ENCODE measurements at regions not wholly inside any gene's neighbourhood (a gene's known extent, or its start where the extent isn't known, plus 50 kb on each side); places are given as distances from the start of the nearest gene placed in this dataset.

GRCh38 chr3:116579840-116580239, 129.7 kb upstream of the TUSC7 start:
- in situ Hi-C loops (cut with HindIII; ENCODE audit: extremely low pct_ligation_motif_present, low pct_unique_long_range_greater_than_20kb) (no loop called here), intact Hi-C loops (cut with micrococcal nuclease; ENCODE audit: unreplicated experiment) (no loop called here)
- ChIA-PET POLR2A (no interaction called here), CTCF (ENCODE audit: low intra/inter-chr PET ratio, low total read pairs) (no interaction called here)
- H2AFZ ChIP-seq (ENCODE audit: low read length) = no peak overlapping the region
- no peak overlapping the region for H3K4me3 ChIP-seq (replicated peaks in 1 of 3; ENCODE audit: insufficient read depth in 1 of 3, low read depth in 2 of 3, low read length in 3 of 3)
- H3K9me3 ChIP-seq (ENCODE audit: low read length) = no peaks in the 10 kb centered on the region; the same call in 1 of the 2 replicates
- no peak overlapping the region for H3K4me2 ChIP-seq (ENCODE audit: low read depth, low read length)
- H4K20me1 ChIP-seq (ENCODE audit: insufficient read depth, low read length) = no peaks in the 10 kb centered on the region
- 0% methylated on average over 6 of the region's 6 CpGs for WGBS (ENCODE audit: low lambda C conversion rate)
- H3K27ac ChIP-seq (ENCODE audit: extremely low read length, insufficient read depth, low read length) = no peak overlapping the region
- no peaks in the 10 kb centered on the region for H3K4me1 ChIP-seq (ENCODE audit: insufficient read depth, low read length)
- no TSS peak for BruUV-seq (replicated peaks)
- no peak overlapping the region for H3K9ac ChIP-seq (ENCODE audit: insufficient read depth, low read depth, low read length)
- peak; percentile 1 for DNase-seq (ENCODE audit: low spot score)
- no peaks in the 10 kb centered on the region for H3K27me3 ChIP-seq (ENCODE audit: control insufficient read depth in 1 of 2, insufficient read depth in 2 of 2, low read length in 2 of 2)
- ATAC-seq = no peak
- H3K79me2 ChIP-seq (ENCODE audit: insufficient read depth, low read length) = no peaks in the 10 kb centered on the region
- no peak for FAIRE-seq
- no peaks in the 10 kb centered on the region for H3K36me3 ChIP-seq (replicated peaks in 1 of 2; ENCODE audit: control insufficient read depth in 1 of 2, insufficient read depth in 2 of 2, low read length in 2 of 2)
- TF ChIP-seq NFRKB (IDR thresholded peaks at IDR 0.05) = no peak
- TF ChIP-seq ATF7 (IDR thresholded peaks at IDR 0.05) = no peak
- TF ChIP-seq ATF7 (CRISPR knock-in tag; IDR thresholded peaks at IDR 0.05) = no peak
- TF ChIP-seq ETS1 (CRISPR knock-in tag; IDR thresholded peaks at IDR 0.05) = no peak
- TF ChIP-seq GLMP (CRISPR knock-in tag; IDR thresholded peaks at IDR 0.05; ENCODE audit: borderline replicate concordance) = no peak
- no peak for TF ChIP-seq ZMYM4 (CRISPR knock-in tag; IDR thresholded peaks at IDR 0.05)
- TF ChIP-seq SMARCE1 (IDR thresholded peaks at IDR 0.05; ENCODE audit: borderline replicate concordance) = no peak
- no peak for TF ChIP-seq ZNF407 (CRISPR knock-in tag; IDR thresholded peaks at IDR 0.05; ENCODE audit: not compliant biosample characterization)
- no peak for TF ChIP-seq SIN3B (IDR thresholded peaks at IDR 0.05; ENCODE audit: low read length)
- TF ChIP-seq REST (IDR thresholded peaks at IDR 0.05; ENCODE audit: borderline replicate concordance in 1 of 2, low read depth in 1 of 2, low read length in 2 of 2) = peak; percentile 48 to 94
